ENCODE measurements at regions not wholly inside any gene's neighbourhood (a gene's known extent, or its start where the extent isn't known, plus 50 kb on each side); places are given as distances from the start of the nearest gene placed in this dataset.

DNA sequence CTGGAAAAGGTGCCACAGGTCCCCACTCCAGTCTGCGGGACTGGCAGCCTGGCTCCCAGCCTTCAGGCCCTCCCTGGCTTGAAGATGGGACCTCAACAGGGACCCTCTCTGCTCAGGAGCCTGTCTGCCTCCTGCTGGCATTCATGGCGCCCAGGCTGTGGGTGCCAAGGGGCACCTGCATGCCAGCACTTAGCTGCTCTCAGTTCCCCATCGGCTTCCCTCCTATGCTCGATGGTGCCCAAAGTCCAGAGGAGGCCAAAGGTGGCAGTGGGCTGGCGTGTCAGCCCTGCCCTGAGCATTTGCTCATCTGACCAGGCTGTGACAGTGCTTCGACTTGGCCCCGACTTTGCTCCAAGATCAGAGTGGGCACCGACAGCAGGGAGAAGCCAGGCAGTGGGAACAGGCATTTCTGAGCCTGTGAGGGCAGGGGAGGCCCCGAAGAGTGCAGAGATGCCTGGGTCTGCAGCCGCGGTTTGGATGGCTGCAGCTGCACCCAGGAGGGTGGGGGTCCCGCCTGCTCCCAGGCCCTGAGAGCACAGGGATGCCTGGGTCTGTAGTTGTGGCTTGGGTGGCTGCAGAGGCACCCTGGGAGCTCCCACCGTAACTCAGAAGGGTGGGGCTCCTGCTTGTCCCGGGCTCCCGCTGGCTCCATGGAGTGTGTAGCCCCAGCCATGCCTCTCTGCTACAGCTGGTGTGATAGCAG is 463.6 kb downstream of the TBC1D22A start:
- TF ChIP-seq, protein P1, sequence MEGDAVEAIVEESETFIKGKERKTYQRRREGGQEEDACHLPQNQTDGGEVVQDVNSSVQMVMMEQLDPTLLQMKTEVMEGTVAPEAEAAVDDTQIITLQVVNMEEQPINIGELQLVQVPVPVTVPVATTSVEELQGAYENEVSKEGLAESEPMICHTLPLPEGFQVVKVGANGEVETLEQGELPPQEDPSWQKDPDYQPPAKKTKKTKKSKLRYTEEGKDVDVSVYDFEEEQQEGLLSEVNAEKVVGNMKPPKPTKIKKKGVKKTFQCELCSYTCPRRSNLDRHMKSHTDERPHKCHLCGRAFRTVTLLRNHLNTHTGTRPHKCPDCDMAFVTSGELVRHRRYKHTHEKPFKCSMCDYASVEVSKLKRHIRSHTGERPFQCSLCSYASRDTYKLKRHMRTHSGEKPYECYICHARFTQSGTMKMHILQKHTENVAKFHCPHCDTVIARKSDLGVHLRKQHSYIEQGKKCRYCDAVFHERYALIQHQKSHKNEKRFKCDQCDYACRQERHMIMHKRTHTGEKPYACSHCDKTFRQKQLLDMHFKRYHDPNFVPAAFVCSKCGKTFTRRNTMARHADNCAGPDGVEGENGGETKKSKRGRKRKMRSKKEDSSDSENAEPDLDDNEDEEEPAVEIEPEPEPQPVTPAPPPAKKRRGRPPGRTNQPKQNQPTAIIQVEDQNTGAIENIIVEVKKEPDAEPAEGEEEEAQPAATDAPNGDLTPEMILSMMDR (IDR thresholded peaks at IDR 0.05) = no peak
- TF ChIP-seq POLR2A (IDR thresholded peaks at IDR 0.05) = no peak

All from adrenal gland (tissue), 5 donors.